Right atrium auricular region (tissue), 2 donors: ENCODE measurements at regions not wholly inside any gene's neighbourhood (a gene's known extent, or its start where the extent isn't known, plus 50 kb on each side); places are given as distances from the start of the nearest gene placed in this dataset.

Experiments
- DNase-seq: peaks from one replicate; pipeline ENCODE4 v3.0.0-alpha.2; 2019; ENCODE audit warnings: low spot score
- H3K27ac ChIP-seq, 2 donors: fragments of 200-600 bp; sonication (generic); 1 replicate in 1 of 2; 2 replicates in 1 of 2; pipeline ENCODE4 v1.5.1; 2016 to 2019
- H3K27me3 ChIP-seq, 2 donors: fragments of 200-600 bp; sonication (generic); one replicate each; pipeline versions ENCODE4 v1.5.1 to v1.6.0; 2017 to 2019
- H3K36me3 ChIP-seq: fragments of 200-600 bp; sonication (generic); one replicate; pipeline ENCODE4 v1.5.1; 2016
- H3K4me1 ChIP-seq, 2 donors: fragments of 200-600 bp; sonication (generic); one replicate each; pipeline versions ENCODE4 v1.5.1 to v1.6.0; 2017 to 2019
- H3K4me3 ChIP-seq, 2 donors: fragments of 200-600 bp; sonication (generic); 1 replicate in 1 of 2; 2 replicates in 1 of 2; pipeline ENCODE4 v1.5.1; 2017 to 2019; ENCODE audit warnings: mild to moderate bottlenecking in 1 of 2, moderate library complexity in 1 of 2
- H3K9me3 ChIP-seq, 2 donors: fragments of 200-600 bp; sonication (generic); one replicate each; pipeline ENCODE4 v1.5.1; 2019
- CTCF ChIP-seq, 2 donors: fragments of 200-600 bp; sonication (generic); IDR thresholded peaks; one replicate each; pipeline ENCODE4 v1.5.1; 2019; ENCODE audit warnings: antibody characterized with exemption in 2 of 2

GRCh38 chr6:126914172-126914571 lies 204.3 kb upstream of the RSPO3 start:
- Histone ChIP-seq H3K27me3 (no peaks in the 10 kb centered on the region), H3K4me1 (no peaks in the 10 kb centered on the region), H3K36me3 (no peaks in the 10 kb centered on the region), H3K27ac (no peak overlapping the region), H3K9me3 (no peaks in the 10 kb centered on the region), H3K4me3 (no peak overlapping the region)
- DNase-seq = no peak
- TF ChIP-seq CTCF (IDR thresholded peaks at IDR 0.05) = no peak

GRCh38 chr6:126914801-126915200 lies 203.7 kb upstream of the RSPO3 start:
- no peaks in the 10 kb centered on the region for H3K4me1 ChIP-seq
- no peak overlapping the region for H3K27ac ChIP-seq
- no peak for TF ChIP-seq CTCF (IDR thresholded peaks at IDR 0.05)
- H3K36me3 ChIP-seq = no peaks in the 10 kb centered on the region
- H3K27me3 ChIP-seq = no peaks in the 10 kb centered on the region
- DNase-seq = no peak
- no peaks in the 10 kb centered on the region for H3K9me3 ChIP-seq
- no peak overlapping the region for H3K4me3 ChIP-seq

GRCh38 chr6:126919947-126920346 lies 198.5 kb upstream of the RSPO3 start:
- Histone ChIP-seq H3K9me3 (no peaks in the 10 kb centered on the region), H3K27ac (no peak overlapping the region), H3K36me3 (no peaks in the 10 kb centered on the region), H3K4me3 (no peak overlapping the region), H3K4me1 (no peaks in the 10 kb centered on the region), H3K27me3 (no peaks in the 10 kb centered on the region)
- no peak for DNase-seq
- TF ChIP-seq CTCF (IDR thresholded peaks at IDR 0.05) = no peak

GRCh38 chr6:126923807-126924206 lies 194.7 kb upstream of the RSPO3 start:
- Histone ChIP-seq H3K4me3 (no peak overlapping the region), H3K27ac (no peak overlapping the region)
- TF ChIP-seq CTCF (IDR thresholded peaks at IDR 0.05) = no peak

GRCh38 chr6:126926926-126927325 lies 191.5 kb upstream of the RSPO3 start:
- Histone ChIP-seq H3K36me3 (no peaks in the 10 kb centered on the region), H3K4me3 (no peak overlapping the region), H3K27me3 (no peaks in the 10 kb centered on the region), H3K9me3 (no peaks in the 10 kb centered on the region), H3K4me1 (no peaks in the 10 kb centered on the region), H3K27ac (no peak overlapping the region)
- no peak for TF ChIP-seq CTCF (IDR thresholded peaks at IDR 0.05)
- no peak for DNase-seq

More at GRCh38 chr6:126923807-126924206, 194.7 kb upstream of the RSPO3 start:
- no peaks in the 10 kb centered on the region for H3K36me3 ChIP-seq
- H3K9me3 ChIP-seq = no peaks in the 10 kb centered on the region
- H3K27me3 ChIP-seq = no peaks in the 10 kb centered on the region
- no peaks in the 10 kb centered on the region for H3K4me1 ChIP-seq
- DNase-seq = no peak

GRCh38 chr6:126927841-126928240 lies 190.6 kb upstream of the RSPO3 start:
- no peaks in the 10 kb centered on the region for H3K9me3 ChIP-seq
- H3K4me1 ChIP-seq = no peaks in the 10 kb centered on the region
- H3K27me3 ChIP-seq = no peaks in the 10 kb centered on the region
- no peak for DNase-seq
- H3K36me3 ChIP-seq = no peaks in the 10 kb centered on the region
- no peak for TF ChIP-seq CTCF (IDR thresholded peaks at IDR 0.05)
- no peak overlapping the region for H3K4me3 ChIP-seq
- H3K27ac ChIP-seq = no peak overlapping the region
